ENCODE measurements at regions not wholly inside any gene's neighbourhood (a gene's known extent, or its start where the extent isn't known, plus 50 kb on each side); places are given as distances from the start of the nearest gene placed in this dataset.

DNA sequence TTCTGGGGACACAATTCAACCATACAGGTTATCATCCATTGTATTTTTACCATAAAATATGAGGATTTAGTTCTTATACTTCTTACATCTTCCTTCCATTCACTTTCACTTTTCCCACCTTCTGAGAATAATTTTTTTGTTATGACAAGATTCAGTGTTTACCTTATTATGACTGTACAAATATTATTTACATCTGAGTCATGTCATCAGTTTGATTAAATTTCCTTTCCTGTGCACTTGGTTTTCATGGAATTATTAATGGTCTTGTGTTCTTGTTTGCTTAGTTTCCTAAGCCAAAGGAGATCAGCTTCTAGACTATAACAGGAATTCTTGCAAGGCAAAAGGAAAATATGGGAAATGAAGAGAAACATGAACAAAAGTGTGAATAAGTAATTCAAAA is 366.5 kb downstream of the TMEM38B start:
- no peak for TF ChIP-seq POLR2A (IDR thresholded peaks at IDR 0.05)
- TF ChIP-seq, protein P1, sequence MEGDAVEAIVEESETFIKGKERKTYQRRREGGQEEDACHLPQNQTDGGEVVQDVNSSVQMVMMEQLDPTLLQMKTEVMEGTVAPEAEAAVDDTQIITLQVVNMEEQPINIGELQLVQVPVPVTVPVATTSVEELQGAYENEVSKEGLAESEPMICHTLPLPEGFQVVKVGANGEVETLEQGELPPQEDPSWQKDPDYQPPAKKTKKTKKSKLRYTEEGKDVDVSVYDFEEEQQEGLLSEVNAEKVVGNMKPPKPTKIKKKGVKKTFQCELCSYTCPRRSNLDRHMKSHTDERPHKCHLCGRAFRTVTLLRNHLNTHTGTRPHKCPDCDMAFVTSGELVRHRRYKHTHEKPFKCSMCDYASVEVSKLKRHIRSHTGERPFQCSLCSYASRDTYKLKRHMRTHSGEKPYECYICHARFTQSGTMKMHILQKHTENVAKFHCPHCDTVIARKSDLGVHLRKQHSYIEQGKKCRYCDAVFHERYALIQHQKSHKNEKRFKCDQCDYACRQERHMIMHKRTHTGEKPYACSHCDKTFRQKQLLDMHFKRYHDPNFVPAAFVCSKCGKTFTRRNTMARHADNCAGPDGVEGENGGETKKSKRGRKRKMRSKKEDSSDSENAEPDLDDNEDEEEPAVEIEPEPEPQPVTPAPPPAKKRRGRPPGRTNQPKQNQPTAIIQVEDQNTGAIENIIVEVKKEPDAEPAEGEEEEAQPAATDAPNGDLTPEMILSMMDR (IDR thresholded peaks at IDR 0.05), result no peak

Data from uterus (tissue), 2 donors.